Effector memory CD4-positive, alpha-beta T cell (primary cell): ENCODE measurements at regions not wholly inside any gene's neighbourhood (a gene's known extent, or its start where the extent isn't known, plus 50 kb on each side); places are given as distances from the start of the nearest gene placed in this dataset.
A peak's percentile ranks its signal among the peaks of the same experiment; 100 is the strongest.

Experiments
- DNase-seq, 3 donors: peaks; one replicate each; pipeline ENCODE4 v3.0.0-alpha.2; 2020
- H3K27ac ChIP-seq: 2 replicates; pipeline ENCODE4 v1.7.0; 2013; ENCODE audit warnings: mild to moderate bottlenecking, low read length, moderate library complexity; ENCODE audit not compliant: insufficient read depth, poor library complexity, severe bottlenecking
- H3K27me3 ChIP-seq: replicated peaks from 2 replicates; pipeline ENCODE4 v1.7.0; 2013; ENCODE audit warnings: mild to moderate bottlenecking, low read length; ENCODE audit not compliant: insufficient read depth, control insufficient read depth, poor library complexity, severe bottlenecking
- H3K36me3 ChIP-seq: 2 replicates; pipeline ENCODE4 v1.7.0; 2013; ENCODE audit warnings: mild to moderate bottlenecking, low read length, moderate library complexity; ENCODE audit not compliant: control insufficient read depth, insufficient read depth
- H3K4me1 ChIP-seq: 2 replicates; pipeline ENCODE4 v1.7.0; 2013; ENCODE audit warnings: low read length, mild to moderate bottlenecking; ENCODE audit not compliant: control insufficient read depth, insufficient read depth, poor library complexity, severe bottlenecking
- H3K4me3 ChIP-seq: 2 replicates; pipeline ENCODE4 v1.7.0; 2013; ENCODE audit warnings: low read length, low read depth, mild to moderate bottlenecking; ENCODE audit not compliant: insufficient read depth, poor library complexity, severe bottlenecking
- H3K9me3 ChIP-seq: 2 replicates; pipeline ENCODE4 v1.7.0; 2013; ENCODE audit warnings: mild to moderate bottlenecking, low read length, moderate library complexity; ENCODE audit not compliant: control insufficient read depth

DNA sequence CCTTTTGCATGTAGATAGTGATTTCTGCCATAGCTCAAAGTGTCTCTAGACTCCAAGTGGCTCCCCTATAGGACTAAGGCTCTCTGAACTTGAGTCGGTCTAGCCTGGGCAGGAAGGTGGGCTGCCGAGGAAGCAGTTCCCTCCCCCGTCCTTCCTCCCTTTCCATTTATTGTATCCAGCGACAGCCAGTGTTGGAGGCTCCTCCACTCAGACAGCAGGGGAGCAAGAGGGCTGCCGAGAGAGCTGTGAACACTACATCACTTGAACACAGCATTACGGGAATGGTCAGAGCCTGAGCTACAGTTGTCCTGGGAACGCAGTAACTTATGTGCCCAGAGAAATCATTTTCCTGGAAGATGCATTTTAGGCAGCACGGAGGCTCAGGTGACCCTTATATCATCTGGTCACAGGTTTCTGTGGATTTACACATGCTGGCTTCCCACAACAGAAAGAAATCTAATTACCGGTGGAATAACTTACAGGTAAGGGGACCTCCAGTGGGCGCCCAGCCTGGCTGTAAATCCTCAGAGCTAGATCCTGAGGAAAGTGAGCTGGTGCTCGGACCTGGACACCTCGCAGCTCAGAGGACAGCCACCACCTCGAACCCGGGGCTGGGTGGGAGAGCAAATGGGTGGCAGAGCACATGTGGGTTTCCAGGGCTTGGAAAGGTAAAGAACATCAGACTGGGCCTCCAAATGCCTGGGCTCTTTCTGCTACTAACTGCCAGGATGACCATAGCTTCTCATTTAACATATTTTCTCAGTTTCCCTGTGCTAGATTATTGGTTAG lies 197.1 kb downstream of the UACA start:
- Histone ChIP-seq H3K36me3 (no peaks in the 10 kb centered on the region), H3K4me3 (no peak overlapping the region), H3K4me1 (peaks cover 4% of the 10 kb centered on the region), H3K27ac (no peak overlapping the region), H3K9me3 (no peaks in the 10 kb centered on the region), H3K27me3 (no peaks in the 10 kb centered on the region)
- no peak for DNase-seq

DNA sequence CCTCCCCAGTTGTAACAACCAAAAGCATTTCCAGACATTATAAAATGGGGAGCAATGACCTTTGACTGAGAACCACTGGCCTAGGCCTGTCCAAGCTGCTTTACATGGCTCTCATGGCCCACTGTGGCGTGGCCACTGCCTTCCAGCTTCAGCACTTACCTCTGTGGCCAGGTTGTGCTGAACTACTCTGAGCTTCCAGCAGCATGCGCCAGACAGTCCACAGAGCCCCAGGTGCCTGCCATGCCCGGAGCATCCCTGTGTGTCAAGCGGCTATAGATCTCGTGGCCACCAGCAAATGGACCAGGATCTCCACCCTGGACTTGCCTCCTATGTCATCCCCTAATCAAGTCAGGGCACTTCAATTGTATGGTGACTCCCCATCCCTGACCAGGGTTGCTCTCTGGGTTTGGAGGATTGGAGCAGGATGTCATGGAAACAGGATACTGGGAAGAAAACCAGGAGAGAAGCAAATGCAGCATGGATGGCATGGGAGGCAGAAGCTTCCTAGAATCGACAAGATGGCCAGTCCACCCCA lies 199.7 kb downstream of the UACA start:
- Histone ChIP-seq H3K36me3 (no peaks in the 10 kb centered on the region), H3K27ac (no peak overlapping the region), H3K27me3 (no peaks in the 10 kb centered on the region), H3K4me1 (peaks cover 30% of the 10 kb centered on the region), H3K9me3 (no peaks in the 10 kb centered on the region), H3K4me3 (no peak overlapping the region)
- DNase-seq = no peak

DNA sequence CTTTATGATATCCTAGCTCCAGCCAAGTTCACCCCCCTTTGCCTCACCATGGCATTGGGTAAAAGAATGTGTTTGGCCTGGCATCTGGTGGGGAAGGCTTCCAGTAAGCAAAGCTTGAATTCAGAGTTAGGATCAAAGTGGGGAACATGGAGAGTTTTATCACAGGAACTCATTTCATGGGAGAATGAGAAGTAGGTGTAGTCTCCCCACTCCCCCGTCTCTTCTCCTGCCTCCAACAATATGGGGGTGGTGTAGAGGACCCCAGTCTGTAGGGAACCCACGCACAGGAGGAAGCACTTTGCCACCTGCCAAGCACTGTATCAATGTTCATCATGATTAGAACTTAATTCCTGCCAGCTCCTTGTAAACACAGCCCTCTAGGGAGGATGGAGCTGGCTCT lies 200.5 kb downstream of the UACA start:
- Histone ChIP-seq H3K27ac (no peak overlapping the region), H3K4me3 (no peak overlapping the region), H3K36me3 (no peaks in the 10 kb centered on the region), H3K27me3 (no peaks in the 10 kb centered on the region), H3K9me3 (no peaks in the 10 kb centered on the region), H3K4me1 (peaks cover 35% of the 10 kb centered on the region)
- DNase-seq = no peak

DNA sequence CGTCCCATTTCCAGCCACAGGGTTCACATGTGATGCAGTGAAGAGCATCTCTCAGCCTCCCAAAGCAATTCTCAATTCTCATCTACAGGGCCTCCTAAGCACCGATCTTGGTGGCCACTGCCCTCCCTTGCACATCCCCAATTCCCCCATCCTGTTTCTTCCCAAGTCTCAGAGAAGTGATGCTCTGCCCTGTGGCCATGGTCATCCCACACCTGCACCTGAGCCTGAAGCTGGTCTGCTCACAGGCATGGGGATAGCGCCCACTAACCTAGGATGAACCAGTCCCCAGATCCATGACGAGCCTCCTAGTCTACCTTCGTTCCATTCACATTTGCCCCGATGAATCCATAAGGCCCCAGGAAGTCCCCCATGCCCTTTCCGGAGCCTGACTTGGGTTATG lies 201.5 kb downstream of the UACA start:
- no peak for DNase-seq
- Histone ChIP-seq H3K36me3 (no peaks in the 10 kb centered on the region), H3K27ac (no peak overlapping the region), H3K27me3 (no peaks in the 10 kb centered on the region), H3K9me3 (no peaks in the 10 kb centered on the region), H3K4me3 (no peak overlapping the region), H3K4me1 (peaks cover 35% of the 10 kb centered on the region)

GRCh38 chr15:70560617-70561328 lies 202.6 kb downstream of the UACA start:
- H3K4me3 ChIP-seq = no peak overlapping the region
- no peak overlapping the region for H3K27ac ChIP-seq
- no peaks in the 10 kb centered on the region for H3K9me3 ChIP-seq
- no peak for DNase-seq
- H3K4me1 ChIP-seq = peaks cover 35% of the 10 kb centered on the region
- no peaks in the 10 kb centered on the region for H3K36me3 ChIP-seq
- H3K27me3 ChIP-seq = no peaks in the 10 kb centered on the region

DNA sequence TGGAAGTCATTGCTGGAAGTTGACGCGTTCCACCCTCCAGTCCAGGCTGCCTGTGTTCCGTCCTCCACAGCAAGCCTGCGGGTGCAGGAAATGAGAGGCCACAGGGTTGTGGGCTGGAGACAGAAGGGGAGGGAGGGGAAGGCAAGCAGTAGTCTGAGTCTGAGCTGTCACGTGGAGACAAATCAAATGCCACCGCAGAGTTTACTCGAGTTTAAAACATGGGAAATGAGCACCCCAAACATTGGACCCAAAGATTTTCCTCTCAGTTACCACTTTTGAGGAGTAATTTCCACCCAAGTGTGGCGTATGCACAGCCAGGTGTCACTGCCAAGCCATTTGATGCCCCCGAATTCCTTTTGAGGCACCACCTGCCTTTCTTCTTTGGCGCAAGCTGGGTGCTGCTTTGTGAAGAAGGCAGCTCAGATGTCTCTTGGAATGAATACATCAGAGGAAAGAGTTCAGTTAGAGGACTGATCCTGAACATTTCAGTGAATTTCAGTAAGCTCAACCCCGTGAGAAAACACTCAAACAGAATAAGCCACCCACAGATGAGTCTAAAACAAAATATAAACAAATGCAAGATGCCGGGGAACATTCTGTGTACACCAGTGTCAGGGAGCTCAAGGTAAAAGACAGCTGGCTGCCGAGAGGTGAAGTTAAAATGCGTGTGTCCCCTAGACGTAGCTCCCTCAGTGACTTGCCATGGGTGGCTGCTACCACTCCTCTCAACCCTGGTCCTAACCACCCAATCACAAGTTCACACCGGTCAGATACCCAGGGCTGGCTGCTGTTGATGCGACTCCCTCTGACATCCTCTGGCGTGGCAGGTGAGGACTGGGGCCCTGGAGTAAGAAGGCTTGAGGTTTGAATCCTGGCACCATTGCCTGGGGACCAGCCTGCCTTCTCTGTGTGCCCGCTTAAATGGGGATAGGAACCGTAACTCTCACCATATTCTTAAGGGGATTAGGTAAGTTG lies 203.8 kb downstream of the UACA start:
- Histone ChIP-seq H3K4me1 (peaks cover 35% of the 10 kb centered on the region), H3K9me3 (no peaks in the 10 kb centered on the region), H3K27me3 (no peaks in the 10 kb centered on the region), H3K27ac (no peak overlapping the region), H3K36me3 (no peaks in the 10 kb centered on the region), H3K4me3 (peak overlapping the region; percentile 39)
- peak; percentile 40 to 49 (median 43) for DNase-seq

GRCh38 chr15:70558406-70559264 lies 204.7 kb downstream of the UACA start:
- Histone ChIP-seq H3K36me3 (no peaks in the 10 kb centered on the region), H3K27ac (no peak overlapping the region), H3K27me3 (no peaks in the 10 kb centered on the region), H3K4me3 (peak overlapping the region; percentile 39), H3K9me3 (no peaks in the 10 kb centered on the region), H3K4me1 (peaks cover 35% of the 10 kb centered on the region)
- no peak for DNase-seq

DNA sequence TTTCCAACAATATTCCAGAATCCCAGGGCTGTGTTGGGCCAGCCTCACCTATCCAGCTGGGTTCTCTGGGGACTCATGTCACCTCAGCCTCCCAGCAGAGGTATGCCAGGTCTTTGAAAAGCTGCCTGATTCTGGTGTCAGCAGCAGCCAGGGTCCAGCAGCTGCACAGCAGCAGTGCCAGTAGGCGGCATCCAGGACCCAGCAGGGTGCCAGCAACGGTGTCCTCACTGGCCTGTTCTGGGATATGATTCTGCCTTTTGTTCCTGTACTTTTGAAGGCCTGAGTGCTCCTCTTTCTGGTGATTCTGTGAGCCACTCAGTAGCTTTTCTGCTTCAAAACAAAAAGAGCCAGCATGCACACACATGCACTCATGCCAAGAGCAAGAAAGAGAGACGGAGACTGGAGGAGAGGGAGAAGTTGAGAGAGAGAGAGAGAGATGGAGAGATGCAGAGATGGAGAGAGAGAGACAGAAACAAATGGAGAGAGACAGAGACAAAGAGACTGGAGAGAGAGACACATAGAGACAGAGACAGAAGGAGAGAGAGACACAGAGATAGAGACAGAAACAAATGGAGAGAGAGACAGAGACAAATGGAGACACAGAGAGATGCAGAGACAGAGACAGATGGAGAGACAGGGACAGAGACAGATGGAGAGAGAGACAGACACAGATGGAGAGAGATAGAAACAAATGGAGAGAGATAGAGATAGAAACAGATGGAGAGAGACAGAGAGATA lies 205.7 kb downstream of the UACA start:
- no peaks in the 10 kb centered on the region for H3K27me3 ChIP-seq
- H3K36me3 ChIP-seq = no peaks in the 10 kb centered on the region
- peaks cover 35% of the 10 kb centered on the region for H3K4me1 ChIP-seq

More for the DNA sequence above, 205.7 kb downstream of the UACA start:
- no peak overlapping the region for H3K4me3 ChIP-seq
- no peak overlapping the region for H3K27ac ChIP-seq
- H3K9me3 ChIP-seq = no peaks in the 10 kb centered on the region
- DNase-seq = no peak
